HEK293 (cell line): ENCODE measurements at regions not wholly inside any gene's neighbourhood (a gene's known extent, or its start where the extent isn't known, plus 50 kb on each side); places are given as distances from the start of the nearest gene placed in this dataset.

ENCODE experiments used
- TF ChIP-seq, protein P1 (sequence below): fragments of 450-650 bp; formaldehyde crosslinking; IDR thresholded peaks from 2 replicates; pipeline ENCODE4 v1.5.1; 2017; ENCODE audit warnings: missing biosample characterization, missing genetic modification characterization
- TF ChIP-seq, protein P2 (sequence below): fragments of 450-650 bp; formaldehyde crosslinking; IDR thresholded peaks from 2 replicates; pipeline ENCODE4 v1.5.1; 2016; ENCODE audit warnings: missing biosample characterization, missing genetic modification characterization

DNA sequence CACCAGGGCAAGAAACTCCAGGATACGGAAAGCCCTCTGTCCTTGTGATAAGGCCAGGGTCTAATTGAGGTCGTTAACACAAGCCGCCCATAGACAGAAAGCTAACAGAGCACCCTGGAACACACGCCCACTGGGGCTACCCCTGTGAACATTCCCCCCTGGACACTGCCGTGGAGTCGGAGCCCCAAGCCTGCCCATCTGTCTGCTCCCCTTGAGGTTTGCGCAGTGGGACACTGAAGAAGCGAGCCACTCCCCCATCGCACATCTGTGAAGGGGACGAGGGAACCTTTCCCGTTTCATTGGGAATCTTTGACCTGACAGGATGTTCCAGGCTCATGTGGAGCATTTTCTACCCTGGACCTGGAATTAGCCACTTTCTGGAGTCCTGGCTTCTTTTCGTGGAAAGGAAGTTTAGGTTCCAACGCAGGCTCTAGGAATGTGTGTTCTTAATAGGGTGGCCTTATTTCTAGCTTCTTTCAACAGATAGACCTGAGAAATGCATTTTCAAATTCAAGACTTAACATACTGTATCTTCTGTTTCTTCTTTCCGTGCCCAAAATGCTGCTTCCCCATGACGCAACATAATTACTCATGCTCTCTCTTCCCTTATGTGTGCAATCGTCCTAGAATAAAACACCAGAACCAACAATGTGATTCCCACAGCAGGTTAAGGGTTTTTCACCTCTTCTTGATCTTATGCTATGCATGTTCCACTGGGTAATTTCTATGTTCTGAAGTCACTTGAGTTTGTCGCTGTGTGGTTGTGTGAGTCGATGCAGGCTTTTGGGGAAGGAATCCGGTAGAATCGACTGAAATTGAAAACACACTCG, 161.1 kb downstream of the ERMARD start:
- TF ChIP-seq, protein P1, sequence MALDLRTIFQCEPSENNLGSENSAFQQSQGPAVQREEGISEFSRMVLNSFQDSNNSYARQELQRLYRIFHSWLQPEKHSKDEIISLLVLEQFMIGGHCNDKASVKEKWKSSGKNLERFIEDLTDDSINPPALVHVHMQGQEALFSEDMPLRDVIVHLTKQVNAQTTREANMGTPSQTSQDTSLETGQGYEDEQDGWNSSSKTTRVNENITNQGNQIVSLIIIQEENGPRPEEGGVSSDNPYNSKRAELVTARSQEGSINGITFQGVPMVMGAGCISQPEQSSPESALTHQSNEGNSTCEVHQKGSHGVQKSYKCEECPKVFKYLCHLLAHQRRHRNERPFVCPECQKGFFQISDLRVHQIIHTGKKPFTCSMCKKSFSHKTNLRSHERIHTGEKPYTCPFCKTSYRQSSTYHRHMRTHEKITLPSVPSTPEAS (tag by site-specific recombination): no peak
- TF ChIP-seq, protein P2, sequence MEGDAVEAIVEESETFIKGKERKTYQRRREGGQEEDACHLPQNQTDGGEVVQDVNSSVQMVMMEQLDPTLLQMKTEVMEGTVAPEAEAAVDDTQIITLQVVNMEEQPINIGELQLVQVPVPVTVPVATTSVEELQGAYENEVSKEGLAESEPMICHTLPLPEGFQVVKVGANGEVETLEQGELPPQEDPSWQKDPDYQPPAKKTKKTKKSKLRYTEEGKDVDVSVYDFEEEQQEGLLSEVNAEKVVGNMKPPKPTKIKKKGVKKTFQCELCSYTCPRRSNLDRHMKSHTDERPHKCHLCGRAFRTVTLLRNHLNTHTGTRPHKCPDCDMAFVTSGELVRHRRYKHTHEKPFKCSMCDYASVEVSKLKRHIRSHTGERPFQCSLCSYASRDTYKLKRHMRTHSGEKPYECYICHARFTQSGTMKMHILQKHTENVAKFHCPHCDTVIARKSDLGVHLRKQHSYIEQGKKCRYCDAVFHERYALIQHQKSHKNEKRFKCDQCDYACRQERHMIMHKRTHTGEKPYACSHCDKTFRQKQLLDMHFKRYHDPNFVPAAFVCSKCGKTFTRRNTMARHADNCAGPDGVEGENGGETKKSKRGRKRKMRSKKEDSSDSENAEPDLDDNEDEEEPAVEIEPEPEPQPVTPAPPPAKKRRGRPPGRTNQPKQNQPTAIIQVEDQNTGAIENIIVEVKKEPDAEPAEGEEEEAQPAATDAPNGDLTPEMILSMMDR: no peak
